NAMALWA (cell line): ENCODE measurements at regions not wholly inside any gene's neighbourhood (a gene's known extent, or its start where the extent isn't known, plus 50 kb on each side); places are given as distances from the start of the nearest gene placed in this dataset.

Source experiments
- DNase-seq: peaks from one replicate; pipeline ENCODE4 v3.0.0-alpha.2; 2015; ENCODE audit warnings: low spot score

DNA sequence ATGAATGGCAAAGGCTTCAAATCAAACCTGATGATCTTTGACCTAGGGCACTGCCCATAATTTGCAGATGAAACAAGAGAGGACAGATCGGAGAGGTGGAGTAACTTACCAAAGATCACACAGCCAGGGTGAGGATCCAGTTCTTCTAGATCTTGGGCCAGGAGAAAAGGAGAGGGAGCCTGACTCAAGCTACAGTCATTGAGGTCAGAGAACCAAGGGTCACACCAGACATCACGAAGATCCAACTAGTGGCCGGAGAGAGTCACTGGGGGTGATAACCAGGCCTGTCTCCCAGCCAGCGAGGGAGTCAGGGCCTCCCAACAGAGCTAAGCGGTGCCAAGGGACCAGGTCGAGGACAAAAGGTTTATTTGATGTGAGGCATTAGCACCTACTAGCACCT is 115.0 kb downstream of the RIPK4 start:
- no peak for DNase-seq

DNA sequence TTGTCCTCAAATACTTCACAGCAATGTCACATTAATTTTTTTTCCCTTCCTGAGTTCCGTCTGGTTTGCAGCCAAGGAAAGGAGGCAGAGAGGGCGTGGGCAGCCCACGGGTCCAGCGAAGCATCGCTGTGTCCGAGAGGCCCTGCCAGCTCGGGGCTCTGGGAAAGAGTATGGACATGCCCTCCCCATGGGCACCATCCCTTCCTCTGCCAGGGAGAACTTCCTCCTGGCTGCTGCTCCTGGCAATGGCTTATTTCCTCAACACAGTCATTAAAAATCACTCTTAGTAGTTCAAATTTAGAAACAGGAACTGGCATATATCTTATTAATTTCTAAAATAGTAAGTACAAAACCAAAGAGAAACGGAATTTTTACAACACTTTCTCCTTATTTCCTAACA is 115.4 kb downstream of the RIPK4 start:
- DNase-seq, result no peak

DNA sequence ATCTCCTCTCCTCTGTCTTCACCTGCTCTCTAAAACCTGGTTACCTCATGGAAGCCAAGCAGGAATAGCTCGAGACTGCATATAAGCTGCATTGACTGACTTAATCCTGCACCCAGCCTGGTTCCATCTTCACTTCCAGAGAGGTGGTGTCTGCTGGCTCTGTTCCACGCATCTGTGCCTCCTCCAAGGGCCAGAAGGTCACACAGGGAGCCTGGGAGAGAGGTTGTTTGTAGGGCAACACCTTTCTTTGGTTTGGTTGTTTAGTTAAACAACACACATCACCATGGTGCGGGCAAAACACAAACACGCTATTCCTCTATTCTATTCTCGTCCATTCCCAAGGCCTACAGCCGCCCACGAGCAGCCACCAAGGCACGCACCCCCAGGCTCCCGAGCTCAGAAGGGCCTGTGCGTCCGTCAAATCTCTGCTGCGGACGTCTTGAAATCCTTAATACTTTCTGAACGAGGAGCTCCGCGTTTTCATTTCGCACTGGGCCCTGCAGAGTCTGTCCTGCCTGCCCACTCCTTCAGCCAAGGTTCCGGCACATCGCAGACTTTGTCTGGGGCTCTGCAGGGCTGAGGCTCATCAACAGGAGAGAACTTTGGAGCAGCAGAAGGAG is 116.2 kb downstream of the RIPK4 start:
- no peak for DNase-seq

- no peak for DNase-seq
Measured at GRCh38 chr21:41648591-41649031, 118.2 kb downstream of the RIPK4 start.

DNA sequence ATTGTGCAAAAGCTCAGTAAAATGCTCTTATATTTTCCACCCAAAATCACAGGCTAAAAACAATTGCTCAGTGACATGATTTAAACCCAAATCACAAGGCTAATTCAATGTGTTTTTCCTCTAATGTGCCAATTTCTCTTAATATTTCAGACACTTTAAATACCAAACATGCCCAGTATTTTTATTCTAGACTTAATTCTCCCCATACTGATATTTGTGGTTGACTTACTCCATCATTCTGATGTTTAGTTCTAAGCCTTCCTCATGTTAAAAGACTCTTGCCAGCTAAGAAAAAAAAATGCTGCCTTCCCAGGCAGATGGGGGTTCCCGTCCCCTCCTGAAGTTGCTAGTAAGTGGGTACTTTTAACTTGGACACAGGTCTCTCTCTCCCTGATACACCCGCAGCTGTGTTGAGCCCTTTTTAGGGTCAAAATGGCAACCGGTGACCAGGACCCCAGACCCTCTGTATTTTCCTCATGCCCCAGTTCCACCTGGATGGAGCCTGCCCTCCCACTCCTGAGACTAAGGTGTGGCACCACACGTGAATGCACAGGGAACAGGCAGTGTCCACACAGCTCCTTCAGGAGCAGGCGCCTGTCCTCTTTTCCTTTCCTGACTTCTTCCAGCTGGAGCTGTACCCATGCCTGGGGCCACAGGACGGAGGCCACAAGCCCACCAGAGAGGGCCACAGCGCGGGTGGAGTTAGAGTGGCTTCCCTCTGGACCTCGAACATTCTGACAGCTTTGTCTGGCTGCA is 118.9 kb downstream of the RIPK4 start:
- no peak for DNase-seq

GRCh38 chr21:41643246-41643966 is 123.4 kb downstream of the RIPK4 start:
- no peak for DNase-seq

- no peak for DNase-seq
Measured at GRCh38 chr21:41641821-41642701, 124.8 kb downstream of the RIPK4 start.

GRCh38 chr21:41641510-41641815 is 125.4 kb downstream of the RIPK4 start:
- no peak for DNase-seq

DNA sequence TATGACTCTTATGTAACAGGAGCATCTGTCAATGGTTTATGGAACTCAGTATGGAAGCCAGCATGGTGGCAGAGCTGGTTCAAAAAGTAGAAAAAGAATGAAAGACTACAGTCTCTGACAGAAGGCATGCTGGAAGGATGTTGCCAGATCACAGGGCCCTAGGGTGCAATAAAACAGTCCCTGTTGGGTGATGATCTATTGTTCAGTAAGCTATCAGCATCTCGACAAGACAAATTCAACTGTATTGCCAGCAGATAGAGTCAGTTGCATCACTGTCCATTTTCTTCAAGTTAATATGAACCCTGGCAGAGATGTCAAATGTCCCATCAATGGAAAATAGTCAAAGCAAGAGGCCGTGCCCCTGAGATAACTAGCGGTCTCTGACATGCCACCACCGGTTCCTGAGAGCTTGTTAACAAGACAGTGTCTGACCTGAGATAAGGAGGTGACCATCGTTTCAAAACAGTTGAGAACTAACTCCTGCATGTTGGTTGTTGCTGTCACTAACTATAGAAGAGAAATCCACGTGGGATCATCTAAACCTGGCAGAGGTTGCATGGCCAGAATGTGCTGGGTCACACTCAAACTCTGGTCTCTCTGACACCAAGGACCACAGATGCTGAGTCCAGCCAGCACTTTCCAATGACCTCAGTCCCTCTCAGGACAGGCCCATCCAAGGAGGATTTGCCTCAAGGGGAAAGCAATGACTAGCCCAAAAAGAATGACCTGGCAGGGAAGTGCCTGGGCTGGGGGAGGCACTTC is 125.9 kb downstream of the RIPK4 start:
- DNase-seq, result no peak

- DNase-seq, result no peak
Measured at GRCh38 chr21:41639766-41640165, 127.1 kb downstream of the RIPK4 start.

DNA sequence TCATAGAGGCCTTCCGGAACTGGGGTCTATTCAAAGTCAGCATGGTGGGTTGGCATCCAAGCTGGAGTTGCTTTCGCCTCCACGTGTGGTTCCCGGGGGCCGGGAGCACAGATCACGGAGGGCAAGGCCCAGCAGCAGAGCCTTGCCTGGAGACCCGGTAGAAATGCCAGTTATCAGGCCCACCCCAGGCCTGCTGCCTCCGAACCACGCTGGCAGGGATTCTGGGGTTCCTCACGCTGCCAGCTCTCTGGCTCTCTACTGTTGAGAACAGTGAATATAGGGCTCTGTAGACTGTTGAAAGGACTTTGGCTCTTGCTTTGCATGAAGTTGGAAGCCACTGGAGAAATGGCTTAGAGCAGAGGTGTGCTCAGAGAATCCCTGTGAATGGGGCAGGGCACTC is 127.5 kb downstream of the RIPK4 start:
- no peak for DNase-seq

DNA sequence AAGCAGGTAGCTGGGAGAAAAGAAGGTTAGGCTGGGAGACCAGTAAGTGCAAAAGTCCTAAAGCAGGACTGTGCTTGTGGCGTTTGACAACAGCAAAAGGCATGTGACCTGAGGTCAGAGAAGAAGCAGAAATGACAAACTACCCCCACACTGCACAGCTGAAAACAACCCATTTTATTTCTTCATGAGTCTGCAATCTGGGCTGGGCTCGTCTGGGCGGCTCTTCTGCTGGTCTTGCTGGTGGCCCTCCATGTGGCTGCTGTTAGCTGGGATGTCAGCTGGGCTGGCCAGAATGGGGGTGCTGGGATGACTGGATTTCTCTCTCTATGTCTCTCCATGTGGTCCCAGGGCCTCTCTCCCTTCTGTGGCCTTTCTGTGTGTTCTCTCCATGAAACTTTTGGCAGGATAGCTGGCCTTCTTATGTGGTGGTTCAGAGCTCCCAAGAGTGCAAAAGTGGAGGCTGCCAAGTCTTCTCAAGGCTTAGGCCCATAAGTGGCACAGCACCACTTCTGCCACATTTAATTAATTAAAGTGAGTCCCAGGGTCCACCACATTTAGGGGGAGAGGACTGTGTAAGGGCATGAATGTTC is 128.6 kb downstream of the RIPK4 start:
- no peak for DNase-seq

DNA sequence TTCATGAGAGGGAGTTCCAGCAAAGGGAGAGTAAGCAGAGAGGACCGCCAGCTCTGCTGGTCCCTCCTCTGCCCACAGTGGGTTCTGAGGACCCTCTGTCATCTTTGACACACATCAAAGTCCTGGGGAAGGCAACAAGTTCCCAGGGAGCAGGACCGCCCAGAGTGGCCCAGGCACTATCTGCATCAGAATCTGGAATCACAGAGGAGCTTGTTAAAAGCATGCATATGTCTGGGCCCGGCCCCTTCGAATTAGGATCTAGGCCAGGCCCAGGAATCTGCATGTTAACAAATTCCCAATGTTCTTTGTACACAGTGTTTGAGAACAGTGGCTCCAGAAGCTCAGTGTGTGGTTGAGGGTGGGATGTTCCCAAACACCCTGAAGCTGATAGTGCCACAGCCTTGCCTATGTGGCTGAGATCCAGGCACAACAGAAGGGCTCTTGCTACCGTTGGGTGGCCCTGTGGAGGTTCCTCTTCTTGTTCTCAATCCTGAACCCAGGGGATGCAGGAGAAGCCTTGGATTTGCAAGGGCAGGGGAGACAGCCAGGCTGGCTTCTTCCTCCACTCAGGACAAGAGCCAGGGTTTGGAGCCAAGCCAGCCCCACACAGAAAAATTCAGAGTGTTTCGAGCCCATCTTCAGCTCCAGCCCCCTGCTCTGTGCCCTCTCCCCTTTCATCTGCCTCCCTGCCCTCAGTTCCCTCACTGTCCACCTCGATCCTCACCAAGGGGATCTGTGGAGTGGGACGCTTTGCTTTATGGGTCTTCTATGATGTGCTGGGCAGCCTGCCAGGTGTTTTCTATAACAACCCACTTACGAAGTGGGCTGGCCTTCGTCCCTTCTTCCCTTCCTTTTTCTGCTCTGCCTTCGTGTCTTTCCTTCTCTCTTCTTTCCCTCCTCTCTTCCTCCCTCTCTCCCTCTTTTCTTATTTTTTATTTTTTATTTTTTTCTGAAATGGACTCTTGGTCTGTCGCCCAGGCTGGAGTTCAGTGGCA is 129.0 kb upstream of the TMPRSS2 start:
- no peak for DNase-seq

DNA sequence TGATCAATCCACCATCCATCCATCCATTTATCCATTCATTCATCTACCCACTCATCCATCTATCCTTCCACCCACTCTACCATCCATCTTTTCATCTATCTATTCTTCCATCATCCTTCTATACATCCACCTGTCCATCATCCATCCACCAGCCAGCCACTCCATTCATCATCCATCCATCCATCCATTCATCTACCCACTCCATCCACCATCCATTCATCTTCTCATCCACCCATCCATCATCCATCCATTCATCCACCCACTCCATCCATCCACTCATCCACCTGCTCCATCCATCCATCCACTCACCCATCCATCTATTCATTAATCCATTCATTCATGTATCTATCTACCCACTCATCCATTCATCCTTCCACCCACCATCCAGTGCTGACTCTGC is 127.9 kb upstream of the TMPRSS2 start:
- DNase-seq, result no peak

GRCh38 chr21:41634858-41635257 is 126.9 kb upstream of the TMPRSS2 start:
- DNase-seq, result no peak

DNA sequence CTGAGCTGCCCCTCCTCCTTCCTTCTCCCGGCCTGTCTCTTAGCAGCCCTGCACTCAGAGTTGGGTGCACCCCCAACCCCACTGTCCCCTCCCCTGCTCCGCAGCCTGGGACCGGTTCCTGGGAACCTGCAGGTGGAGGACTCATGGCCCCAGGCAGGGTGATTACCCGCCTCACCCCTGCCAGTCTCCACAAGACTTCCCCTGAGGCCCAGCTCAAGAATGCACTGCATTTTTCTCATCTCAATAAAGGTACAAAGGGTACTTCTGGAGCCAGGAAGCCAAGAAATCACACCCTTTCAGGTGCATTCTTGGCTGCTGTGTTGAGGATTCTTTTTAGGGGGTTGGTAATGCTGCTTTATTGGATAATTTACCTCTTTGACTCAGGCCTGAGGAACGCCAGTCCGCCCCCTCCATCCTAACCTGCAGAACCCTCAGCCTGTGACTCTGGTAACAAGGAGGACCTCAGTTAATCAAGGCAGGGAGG is 126.3 kb upstream of the TMPRSS2 start:
- DNase-seq, result no peak

GRCh38 chr21:41633627-41634026 is 125.7 kb upstream of the TMPRSS2 start:
- no peak for DNase-seq

- DNase-seq, result no peak
Measured at GRCh38 chr21:41632748-41633475, 125.0 kb upstream of the TMPRSS2 start.
